Right ventricle myocardium inferior (tissue), 1 donor: ENCODE measurements at regions not wholly inside any gene's neighbourhood (a gene's known extent, or its start where the extent isn't known, plus 50 kb on each side); places are given as distances from the start of the nearest gene placed in this dataset.
"Not testable (repeated sequence)": the region's sequence is repeated elsewhere in the genome, so short reads cannot be mapped to it uniquely, and the experiment has no call there.

Experiments
- ATAC-seq: fragments of 200-7000 bp; cut with Tn5 transposase; one replicate; pipeline ENCODE4 v1.9.1; 2020; ENCODE audit warnings: mild to moderate bottlenecking, moderate library complexity
- DNase-seq: peaks from one replicate; pipeline ENCODE4 v3.0.0; 2021; ENCODE audit errors: missing footprints
- intact Hi-C: fragments of 100-400 bp; cut with DNase I; formaldehyde crosslinking; loops from one replicate; pipeline ENCODE4 v1.11.0; 2022
- donor health status: DM: no; HTN: yes; CAD: no; lungs with severe emphysema.

DNA sequence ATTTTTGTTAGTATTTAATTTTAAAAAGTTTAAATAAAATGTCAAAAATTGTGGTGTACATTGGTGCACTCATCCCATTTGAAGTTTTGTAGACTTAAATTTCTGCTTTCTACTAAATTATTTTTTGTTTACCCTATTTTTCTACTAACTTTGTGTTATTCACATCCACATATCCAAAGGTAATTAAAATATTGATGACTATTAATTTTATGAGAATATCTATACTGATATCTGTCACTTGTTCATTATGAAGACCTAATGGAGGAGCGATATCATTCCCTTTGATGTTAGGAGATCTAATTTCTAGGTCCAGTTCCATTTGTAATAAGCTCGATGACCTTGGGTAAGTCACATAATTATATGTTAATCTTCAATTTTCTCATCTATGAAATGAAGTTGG, 325.7 kb upstream of the STXBP6 start:
- no peak for ATAC-seq
- intact Hi-C loops, result no loop called here
- no peak for DNase-seq

DNA sequence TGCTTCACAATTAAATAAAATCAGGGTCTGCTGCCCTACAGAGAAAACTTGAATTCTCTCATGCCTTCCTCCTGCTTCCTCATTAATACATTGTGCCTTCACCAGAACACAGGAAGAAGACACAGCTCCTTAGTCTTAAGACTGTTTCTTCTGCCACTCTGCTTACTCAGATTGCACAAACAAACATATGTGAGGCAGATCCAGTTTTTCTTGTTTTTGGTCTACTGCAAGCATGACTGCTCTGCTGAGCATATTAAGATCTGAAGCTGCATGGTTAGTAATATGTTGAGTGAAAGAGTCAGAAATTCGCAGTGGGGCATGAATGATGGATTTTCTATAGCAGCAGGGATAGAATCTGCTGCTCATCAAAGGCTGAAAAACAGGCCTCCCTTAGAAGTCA, 321.1 kb upstream of the STXBP6 start:
- ATAC-seq (no peak), DNase-seq (no peak)
- intact Hi-C loops, result no loop called here

DNA sequence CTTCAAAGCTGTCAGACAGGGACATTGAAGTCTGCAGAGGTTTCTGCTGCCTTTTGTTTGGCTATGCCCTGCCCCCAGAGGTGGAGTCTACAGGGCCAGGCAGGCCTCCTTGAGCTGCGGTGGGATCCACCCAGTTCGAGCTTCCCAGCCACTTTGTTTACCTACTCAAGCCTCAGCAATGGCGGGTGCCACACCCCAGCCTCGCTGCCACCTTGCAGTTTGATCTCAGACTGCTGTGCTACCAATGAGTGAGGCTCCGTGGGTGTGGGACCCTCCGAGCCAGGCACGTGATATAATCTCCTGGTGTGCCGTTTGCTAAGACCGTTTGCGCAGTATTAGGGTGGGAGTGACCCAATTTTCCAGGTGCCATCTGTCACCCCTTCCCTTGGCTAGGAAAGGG, 320.1 kb upstream of the STXBP6 start:
- ATAC-seq, DNase-seq, intact Hi-C loops: not testable (repeated sequence)

DNA sequence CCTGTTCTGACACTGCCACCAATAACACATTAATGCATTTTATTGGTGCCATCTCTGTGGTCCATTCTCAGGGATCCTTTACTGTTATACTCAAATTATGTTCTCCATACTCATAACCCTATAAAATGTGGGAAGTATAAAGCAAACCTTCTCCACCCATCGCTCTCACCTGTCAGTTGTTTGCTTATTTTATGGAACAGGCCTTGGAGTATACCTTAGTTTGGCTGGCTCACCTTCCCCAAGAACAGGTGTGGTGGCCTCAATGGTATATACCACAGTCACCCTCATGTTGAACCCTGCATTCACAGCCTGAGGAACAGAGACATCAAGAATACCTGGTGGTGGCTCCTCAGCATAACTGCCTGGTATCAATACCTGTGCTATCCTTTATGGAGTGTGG, 308.4 kb upstream of the STXBP6 start:
- ATAC-seq (no peak), DNase-seq (no peak)
- intact Hi-C loops, result no loop called here

DNA sequence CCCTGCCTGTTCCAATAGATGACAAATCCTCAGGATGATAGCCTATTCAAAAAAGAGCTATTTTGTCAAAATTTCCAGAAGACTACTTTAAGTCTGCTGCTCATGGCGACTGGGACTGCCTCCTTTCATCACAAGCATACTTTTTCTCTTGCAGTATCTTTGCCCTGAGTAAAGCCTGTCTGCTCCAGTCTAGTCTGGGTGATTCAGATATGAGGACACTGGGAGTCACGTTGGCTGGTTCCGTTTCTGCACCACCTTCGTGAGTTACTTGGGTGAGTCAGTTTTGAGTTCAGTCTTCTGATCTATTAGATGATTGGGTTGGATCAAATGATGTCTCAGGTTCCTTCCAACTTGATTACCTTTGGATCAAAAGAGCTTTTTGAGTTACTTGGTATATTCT, 301.3 kb upstream of the STXBP6 start:
- intact Hi-C loops, result no loop called here
- DNase-seq, result no peak
- ATAC-seq, result no peak

DNA sequence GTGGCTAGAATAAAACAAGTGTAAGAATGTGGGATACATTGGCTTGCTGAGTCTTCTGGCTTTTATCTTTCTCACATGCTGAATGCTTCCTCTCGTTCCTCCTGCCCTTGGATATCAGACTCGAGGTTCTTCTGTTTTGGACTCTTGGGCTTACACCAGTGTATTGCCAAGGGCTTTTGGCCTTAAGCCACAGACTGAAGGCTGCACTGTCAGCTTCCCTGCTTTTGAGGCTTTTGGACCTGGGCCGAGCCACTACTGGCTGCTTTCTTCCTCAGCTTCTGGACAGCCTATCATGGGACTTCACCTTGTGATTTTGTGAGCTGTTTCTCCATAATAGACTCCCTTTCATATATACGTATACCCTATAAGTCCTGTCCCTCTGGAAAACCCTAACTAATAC, 300.9 kb upstream of the STXBP6 start:
- DNase-seq, result peak; percentile 52
- intact Hi-C loops, result no loop called here

DNA sequence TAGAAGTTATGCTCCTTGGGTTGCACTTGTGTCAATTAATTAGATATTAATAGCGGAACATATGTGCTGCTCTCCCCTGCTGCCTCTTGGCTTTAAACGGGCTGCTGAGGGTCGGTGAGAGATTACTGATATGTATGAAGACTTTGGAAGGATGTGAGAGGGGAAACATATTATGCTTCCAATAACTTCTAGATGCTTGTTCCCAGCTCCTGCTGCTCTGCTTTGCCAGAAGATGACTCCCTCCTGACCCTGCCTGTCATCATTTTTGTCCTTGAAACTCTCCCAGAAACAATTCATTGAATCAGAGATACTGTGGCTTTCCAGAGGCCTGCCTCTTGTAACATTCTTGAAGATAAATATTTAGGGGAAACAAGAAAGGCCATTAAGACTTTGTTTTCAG, 300.1 kb upstream of the STXBP6 start:
- DNase-seq (no peak), ATAC-seq (no peak)
- intact Hi-C loops, result no loop called here

More for the DNA sequence above, 300.9 kb upstream of the STXBP6 start:
- ATAC-seq, result peak; percentile 42

DNA sequence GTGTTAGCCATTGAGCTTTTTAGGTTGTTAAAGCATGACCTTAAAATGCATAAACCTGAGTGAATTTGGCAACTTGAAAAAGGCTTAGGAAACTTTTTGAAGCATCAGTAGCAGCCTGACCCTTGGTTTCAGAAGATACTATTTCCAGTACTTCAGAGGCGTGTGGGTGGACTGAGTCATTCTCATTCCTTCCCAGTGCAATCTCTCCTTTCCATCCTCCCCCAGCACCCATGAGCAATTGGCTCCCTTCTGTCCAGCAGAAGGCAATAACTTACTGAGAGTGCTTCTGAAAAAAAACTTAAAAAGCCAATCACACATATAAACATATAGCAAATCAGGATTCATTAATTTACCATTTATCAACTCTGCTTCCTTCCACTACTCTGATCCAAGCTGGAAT, 299.3 kb upstream of the STXBP6 start:
- ATAC-seq, result no peak
- no peak for DNase-seq
- intact Hi-C loops, result no loop called here

DNA sequence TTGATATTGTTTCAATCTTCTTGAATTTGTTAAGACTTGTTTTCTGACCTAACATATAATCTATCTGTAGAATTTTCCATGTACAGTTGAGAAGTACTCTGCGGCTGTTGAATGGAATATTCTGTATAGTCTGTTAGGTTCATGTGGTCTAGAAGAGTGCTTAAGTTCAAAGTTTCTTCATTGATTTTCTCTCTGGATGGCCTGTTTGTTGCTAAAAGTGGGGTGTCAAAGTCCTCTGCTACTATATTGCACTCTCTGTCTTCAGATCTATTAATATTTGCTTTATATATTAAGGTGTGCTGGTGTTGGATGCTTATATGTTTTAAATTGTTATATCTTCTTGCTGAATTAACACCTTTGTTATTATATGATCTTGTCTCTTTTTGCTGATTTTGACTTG, 290.9 kb upstream of the STXBP6 start:
- DNase-seq, result no peak
- no peak for ATAC-seq

DNA sequence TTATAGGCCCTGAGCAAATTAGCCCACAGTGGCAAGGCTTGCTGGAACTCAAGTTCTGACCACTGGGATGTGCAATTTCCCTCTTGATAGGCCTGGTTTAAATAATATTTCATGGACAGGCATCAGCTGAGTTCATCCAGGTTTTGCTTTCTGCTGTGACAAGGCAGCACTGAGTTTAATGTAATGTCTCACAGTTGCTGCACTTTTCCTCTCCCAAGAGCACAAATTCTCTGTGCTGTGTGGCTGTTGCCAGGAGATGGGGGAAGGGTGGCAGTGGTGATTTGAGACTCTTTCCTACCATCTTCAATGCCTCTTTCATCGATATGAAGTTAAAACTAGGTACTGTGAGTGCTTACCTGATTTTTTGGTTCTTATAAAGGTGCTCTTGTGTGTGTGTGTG, 272.8 kb upstream of the STXBP6 start:
- intact Hi-C loops, result no loop called here
- ATAC-seq (no peak), DNase-seq (no peak)

More for the DNA sequence above, 290.9 kb upstream of the STXBP6 start:
- intact Hi-C loops, result no loop called here

DNA sequence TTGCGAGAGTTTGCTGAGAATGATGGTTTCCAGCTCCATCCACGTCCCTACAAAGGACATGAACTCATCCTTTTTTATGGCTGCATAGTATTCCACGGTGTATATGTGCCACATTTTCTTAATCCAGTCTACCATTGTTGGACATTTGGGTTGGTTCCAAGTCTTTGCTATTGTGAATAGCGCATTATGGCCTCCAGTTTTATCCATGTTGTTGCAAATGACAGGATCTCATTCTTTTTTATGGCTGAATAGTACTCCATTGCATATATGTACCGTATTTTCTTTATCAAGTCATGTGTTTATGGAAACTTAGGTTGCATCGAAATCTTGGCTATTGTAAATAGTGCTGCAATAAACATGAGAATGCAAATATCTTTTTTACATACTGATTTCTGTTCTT, 266.1 kb upstream of the STXBP6 start:
- DNase-seq, ATAC-seq, intact Hi-C loops: not testable (repeated sequence)

DNA sequence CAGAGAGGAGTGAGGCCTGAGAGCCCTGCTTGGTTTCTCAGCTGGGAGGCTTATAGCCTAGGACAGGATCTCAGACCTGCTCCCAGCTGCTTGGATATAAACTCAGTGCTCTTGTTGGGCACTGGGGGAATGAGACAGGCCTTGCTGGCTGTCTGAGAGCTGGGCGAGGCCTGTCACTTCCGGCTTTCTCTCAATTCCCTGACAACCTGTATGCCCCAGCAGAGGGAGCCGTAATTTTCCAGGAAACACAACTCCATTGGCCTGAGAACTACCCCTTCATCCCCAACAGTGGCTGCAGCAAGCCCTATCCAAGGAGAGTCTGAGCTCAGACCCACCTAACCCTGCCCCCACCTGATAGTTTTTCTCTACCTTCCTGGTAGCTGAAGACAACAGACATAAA, 258.3 kb upstream of the STXBP6 start:
- intact Hi-C loops, result no loop called here
- ATAC-seq (no peak), DNase-seq (no peak)

DNA sequence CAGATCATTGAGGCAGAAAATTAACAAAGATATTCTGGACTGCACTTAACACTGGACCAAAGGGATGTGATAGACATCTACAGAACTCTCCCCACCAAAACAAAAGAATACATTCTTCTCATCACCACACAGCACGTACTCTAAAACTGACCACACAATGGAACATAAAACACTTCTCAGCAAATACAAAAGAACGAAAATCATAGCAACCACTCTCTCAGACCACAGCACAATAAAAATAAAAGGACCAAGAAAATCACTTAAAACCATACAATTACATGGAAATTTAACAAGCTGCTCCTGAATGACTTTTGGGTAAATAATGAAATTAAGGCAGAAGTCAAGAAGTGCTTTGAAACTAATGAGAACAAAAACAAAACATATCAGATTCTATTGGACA, 254.0 kb upstream of the STXBP6 start:
- intact Hi-C loops, result no loop called here
- DNase-seq (no peak), ATAC-seq (no peak)

DNA sequence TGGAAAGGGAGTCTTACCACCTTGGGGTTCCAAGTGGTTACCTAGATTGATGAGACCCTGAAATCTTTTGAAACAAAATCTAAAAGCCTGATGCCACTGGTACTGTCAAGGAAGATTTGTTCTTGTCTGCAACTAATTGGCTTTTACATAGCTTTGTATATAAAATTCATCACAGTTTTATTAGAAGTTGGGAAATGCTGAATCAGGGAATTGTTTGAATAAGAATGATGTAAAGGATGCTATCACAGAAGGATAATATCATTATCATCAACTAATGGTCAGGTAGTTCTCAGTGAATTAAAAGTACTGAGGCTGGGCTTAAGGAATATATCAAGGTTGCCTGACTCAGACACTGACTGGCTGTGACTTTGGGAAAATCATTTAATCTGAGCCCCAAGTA, 248.3 kb upstream of the STXBP6 start:
- no peak for ATAC-seq
- intact Hi-C loops, result no loop called here
- DNase-seq, result no peak

DNA sequence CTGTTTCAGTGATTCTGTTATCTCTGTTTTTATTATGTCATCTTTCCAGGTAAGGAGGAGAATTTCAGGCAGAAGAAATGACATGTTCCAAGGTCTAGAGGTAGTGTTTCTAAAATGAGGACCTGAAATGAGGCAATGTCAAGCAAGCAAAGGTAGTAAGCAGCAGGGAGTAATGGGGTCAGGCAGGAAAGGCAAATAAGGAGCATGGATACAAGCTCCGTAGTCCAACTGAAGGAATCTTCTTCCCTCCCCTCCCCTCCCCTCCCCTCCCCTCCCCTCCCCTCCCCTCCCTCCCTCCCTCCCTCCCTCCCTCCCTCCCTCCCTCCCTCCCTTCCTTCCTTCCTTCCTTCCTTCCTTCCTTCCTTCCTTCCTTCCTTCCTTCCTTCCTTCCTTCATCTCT, 240.2 kb upstream of the STXBP6 start:
- DNase-seq, intact Hi-C loops, ATAC-seq: not testable (repeated sequence)

DNA sequence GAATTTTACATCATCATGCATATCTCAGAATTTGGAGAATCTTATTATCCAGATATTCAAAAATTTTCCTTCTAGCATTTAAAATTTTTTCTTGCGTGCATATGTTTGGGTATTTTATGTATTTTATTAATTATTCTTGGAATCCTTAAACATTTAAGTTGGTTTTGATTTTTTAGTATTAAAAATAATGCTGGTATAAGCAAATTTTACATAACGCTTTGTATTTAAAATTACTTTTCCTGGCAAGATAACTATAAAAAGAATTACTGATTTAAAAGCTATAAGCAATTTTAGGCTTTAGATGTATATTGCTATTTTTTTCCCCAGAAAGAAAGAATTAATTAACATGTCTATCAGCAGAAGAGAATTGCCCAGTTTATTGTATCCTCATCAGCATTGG, 224.6 kb upstream of the STXBP6 start:
- no peak for ATAC-seq
- no peak for DNase-seq
- intact Hi-C loops, result no loop called here

DNA sequence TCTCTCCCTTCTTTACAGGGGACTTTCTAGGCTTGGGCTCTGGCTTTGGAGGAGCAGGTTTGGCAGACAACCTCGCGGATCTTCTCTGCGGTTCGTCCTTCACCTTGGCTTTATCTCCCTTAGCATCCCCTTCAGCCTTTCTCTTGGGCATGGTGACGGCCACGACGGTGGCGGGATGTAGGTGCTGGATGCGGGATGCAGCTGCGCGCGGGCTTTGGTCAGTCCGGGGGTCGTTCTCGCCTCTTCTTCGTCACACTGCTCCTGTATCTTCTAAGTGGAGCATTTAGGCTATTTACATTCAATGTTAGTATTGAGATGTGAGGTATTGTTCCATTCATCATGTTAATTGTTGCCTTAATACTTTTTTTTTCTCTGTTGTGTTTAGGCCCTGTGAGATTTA, 217.2 kb upstream of the STXBP6 start:
- intact Hi-C loops, result no loop called here
- DNase-seq (no peak), ATAC-seq (no peak)

DNA sequence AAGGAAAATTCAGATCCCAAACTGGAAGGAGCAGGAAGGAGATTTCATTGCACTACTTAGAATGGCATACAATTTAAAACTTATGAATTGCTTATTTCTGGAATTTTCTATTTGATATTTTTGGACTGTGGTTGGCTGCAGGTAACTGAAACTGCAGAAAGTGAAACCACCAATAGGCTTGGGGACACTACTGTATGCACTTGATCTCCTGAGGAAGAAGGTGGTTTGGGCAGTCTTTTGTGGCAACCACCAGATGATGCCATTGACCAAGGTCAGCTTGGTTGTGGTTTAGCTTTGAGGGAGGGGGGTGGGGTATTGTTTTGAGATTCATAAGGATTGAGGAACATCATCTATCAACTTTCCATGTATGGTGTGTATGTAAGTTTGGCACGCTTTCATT, 209.5 kb upstream of the STXBP6 start:
- DNase-seq, result no peak
- ATAC-seq, result no peak
- intact Hi-C loops, result no loop called here

DNA sequence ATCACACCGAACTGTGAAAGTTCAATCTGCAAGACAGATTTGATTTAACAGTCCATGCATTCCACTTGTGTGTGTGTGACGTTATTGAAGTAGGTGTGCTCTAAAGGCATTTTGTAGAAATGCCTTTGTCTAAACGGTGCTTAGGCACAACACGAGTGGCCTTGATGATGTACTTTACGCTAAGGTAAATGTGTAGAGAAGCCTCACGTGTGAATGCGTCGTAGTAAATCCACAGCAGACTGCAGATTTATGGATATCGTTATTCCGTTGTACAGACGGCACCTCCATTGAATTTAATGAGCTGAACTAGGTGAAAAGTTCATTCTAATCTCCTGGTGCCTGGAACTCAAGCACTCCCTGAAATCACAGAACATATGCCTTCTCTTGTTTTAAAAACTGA, 202.8 kb upstream of the STXBP6 start:
- intact Hi-C loops, result no loop called here
- DNase-seq, result no peak

DNA sequence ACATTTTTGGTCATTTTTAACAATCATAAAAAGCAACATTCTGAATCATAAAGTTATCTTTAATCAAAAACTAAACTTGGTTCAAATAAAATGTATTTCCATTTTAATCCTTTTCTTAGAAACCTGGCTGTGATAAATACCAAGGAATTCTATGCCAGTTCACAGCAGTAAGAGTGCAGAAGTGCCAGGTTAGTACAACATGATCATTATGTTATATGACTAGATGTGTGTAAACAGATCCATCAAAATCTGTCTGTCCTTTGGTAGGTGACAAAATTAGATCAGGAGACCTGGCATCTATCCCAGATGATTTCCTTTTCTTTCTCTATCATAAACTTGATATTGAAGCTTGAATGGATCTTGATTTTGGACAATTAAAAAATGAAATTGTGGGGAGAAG, 200.6 kb upstream of the STXBP6 start:
- ATAC-seq, result no peak
- no peak for DNase-seq
- intact Hi-C loops, result no loop called here

More for the DNA sequence above, 202.8 kb upstream of the STXBP6 start:
- ATAC-seq, result no peak

DNA sequence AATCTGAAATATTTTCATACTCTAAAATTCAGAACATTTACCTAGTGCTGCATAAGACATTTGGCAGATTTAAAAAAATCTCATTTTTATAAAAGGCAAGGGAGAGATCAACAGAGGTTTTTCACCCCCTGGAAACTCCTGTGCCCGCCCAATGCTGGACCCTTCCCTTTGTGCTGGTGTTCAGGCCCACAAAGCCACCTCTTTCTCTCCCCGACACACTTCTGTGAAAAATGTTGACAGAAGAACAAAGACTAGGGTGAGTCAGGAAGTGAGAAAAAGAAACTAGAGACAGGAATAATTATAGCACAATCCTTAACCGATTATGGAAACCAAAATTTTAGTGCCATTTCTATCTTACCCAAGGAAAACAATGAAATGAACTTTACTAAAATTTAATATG, 197.7 kb upstream of the STXBP6 start:
- intact Hi-C loops, result no loop called here
- DNase-seq (no peak), ATAC-seq (no peak)

DNA sequence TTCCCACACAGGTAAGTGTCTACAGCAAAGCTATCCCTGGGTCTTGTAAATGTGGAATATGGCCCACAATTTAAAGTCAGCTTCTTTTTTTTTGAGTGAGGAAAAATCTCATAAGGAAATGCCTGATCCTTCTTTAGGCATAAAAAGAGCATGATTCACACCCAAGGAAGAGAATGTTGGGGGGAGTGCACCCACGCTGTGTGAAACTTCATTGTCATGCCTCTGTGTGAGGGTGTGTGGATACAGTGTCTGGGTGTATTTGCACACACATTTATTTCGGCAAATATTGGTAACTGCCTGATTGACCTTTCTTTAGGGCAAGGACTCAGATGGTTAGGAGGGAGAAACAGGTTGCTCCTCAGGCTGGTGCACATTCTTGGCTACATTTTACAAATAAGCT, 196.8 kb upstream of the STXBP6 start:
- no peak for DNase-seq
- ATAC-seq, result no peak
- intact Hi-C loops, result no loop called here
